GM10266 (cell line): ENCODE measurements at regions not wholly inside any gene's neighbourhood (a gene's known extent, or its start where the extent isn't known, plus 50 kb on each side); places are given as distances from the start of the nearest gene placed in this dataset.

ENCODE experiments used
- DNase-seq: peaks from one replicate; pipeline ENCODE4 v3.0.0; 2012; ENCODE audit errors: extremely low spot score
- TF ChIP-seq, protein P1 (sequence below): IDR thresholded peaks from 2 replicates; pipeline ENCODE4 v1.5.1; 2012; ENCODE audit warnings: mild to moderate bottlenecking, low read depth; ENCODE audit not compliant: control insufficient read depth, insufficient read depth; ENCODE audit errors: missing control alignments

GRCh38 chr2:240309214-240309613, 126.2 kb upstream of the GPC1 start:
- TF ChIP-seq, protein P1, sequence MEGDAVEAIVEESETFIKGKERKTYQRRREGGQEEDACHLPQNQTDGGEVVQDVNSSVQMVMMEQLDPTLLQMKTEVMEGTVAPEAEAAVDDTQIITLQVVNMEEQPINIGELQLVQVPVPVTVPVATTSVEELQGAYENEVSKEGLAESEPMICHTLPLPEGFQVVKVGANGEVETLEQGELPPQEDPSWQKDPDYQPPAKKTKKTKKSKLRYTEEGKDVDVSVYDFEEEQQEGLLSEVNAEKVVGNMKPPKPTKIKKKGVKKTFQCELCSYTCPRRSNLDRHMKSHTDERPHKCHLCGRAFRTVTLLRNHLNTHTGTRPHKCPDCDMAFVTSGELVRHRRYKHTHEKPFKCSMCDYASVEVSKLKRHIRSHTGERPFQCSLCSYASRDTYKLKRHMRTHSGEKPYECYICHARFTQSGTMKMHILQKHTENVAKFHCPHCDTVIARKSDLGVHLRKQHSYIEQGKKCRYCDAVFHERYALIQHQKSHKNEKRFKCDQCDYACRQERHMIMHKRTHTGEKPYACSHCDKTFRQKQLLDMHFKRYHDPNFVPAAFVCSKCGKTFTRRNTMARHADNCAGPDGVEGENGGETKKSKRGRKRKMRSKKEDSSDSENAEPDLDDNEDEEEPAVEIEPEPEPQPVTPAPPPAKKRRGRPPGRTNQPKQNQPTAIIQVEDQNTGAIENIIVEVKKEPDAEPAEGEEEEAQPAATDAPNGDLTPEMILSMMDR, result no peak
- DNase-seq, result no peak

- TF ChIP-seq, protein P1, result no peak
- DNase-seq, result no peak
Observed at GRCh38 chr2:240310201-240310600, 125.3 kb upstream of the GPC1 start.

DNA sequence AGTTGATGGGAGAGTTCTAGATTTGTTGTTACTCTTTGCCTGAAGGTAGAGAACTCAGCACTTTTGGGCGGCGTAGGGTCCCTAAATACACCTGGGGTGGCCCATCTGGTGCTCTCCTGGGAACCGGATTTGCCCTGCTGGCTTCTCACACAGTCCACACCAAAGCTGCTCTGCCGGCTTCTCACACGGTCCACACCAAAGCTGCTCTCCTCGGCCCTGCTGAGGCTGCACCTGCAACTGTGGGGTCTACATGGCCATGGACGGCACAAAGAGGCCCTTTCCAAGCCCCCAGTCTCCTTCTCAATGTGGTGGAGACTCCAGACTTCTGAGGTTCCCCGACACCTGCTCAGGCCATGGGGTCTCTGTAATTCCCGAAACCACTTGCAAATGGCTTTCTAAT, 124.8 kb upstream of the GPC1 start:
- TF ChIP-seq, protein P1, result no peak

GRCh38 chr2:240311821-240312220, 123.6 kb upstream of the GPC1 start:
- TF ChIP-seq, protein P1, result no peak
- no peak for DNase-seq

More for the DNA sequence above, 124.8 kb upstream of the GPC1 start:
- no peak for DNase-seq

- no peak for DNase-seq
- TF ChIP-seq, protein P1, result no peak
Observed at GRCh38 chr2:240319221-240319854, 116.1 kb upstream of the GPC1 start.

DNA sequence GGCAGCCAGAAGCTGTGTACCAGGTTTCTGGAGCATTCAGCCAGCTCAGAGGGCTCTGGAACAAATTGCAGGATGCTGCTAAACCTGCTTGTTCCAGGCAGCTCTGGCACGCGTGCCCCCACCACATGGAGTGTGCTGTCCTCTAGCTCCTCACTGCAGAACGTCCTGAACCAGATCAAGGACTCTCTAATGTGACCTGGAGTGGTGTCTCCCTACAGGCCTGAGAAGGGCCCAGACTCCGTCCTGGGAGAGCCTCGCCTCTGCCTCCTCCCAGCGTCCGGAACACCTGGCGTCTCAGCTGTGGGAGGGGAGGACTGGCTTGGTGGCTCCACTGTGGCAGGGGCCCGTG, 115.6 kb upstream of the GPC1 start:
- TF ChIP-seq, protein P1, result no peak
- DNase-seq, result no peak

DNA sequence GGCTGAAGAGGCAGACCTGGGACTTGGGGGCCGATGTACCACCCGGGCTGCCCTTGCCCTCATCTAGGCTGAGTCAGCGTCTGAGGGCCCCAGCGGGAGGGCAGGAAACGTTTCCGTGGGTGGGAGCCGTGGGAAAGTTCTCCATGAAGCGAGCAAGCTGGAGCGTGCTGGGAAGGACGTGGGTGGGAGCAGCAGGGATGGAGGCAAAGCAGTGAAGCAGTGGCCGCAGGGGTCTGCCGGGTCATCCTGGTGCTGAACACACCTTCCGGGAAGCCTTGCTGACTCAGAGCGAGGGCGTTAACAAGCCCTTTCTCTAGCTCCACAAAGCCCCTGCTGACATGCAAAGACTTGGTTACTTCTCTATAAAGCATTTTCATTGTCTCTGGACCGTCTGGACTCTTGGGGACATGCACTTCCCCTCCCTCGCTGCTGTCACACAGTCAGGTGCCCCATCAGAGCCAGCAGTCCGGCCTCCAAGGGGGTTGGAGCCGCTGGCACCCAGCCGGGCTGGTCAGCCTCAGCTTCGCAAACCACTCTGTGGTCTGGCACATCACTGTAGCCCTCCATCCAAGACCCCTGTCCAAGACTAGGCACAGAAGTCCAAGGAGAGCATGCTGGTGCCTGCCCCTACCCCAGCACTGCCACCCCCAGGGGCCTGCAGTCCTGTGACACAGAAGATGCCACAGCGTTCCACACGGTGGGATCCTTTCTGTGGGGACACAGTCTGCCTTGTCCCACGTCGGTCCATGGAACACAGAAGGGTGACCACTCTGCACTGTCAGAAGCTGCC, 115.1 kb upstream of the GPC1 start:
- TF ChIP-seq, protein P1, result no peak

More for the DNA sequence above, 115.1 kb upstream of the GPC1 start:
- no peak for DNase-seq
